NCI-H1105 treated with DMSO at 0.1 percent for 48 hours (cell line): ENCODE measurements at regions not wholly inside any gene's neighbourhood (a gene's known extent, or its start where the extent isn't known, plus 50 kb on each side); places are given as distances from the start of the nearest gene placed in this dataset.
"Not testable (repeated sequence)": the region's sequence is repeated elsewhere in the genome, so short reads cannot be mapped to it uniquely, and the experiment has no call there.

Experiments
- DNase-seq: peaks from one replicate; lab custom pipeline; 2025; lab: John Stamatoyannopoulos, UW

GRCh38 chr6:67541586-67541985 lies 1093.5 kb upstream of the ADGRB3 start:
- DNase-seq, result no peak

DNA sequence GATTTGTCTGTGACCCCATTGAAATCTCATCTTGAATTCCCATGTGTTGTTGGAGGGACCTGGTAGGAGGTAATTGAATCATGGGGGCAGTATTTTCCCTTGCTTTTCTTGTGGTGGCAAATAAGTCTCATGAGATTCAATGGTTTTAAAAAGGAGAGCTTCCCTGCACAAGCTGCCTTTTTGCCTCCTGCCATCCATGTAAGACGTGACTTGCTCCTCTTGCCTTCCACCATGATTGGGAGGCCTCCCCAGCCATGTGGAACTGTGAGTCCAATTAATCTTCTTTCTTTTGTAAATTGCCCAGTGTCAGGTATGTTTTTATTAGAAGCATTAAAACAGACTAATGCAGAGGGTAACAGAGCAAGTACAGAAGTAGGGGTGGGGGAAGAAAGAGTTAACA lies 1097.0 kb upstream of the ADGRB3 start:
- no peak for DNase-seq

- DNase-seq, result no peak
Observed at GRCh38 chr6:67535946-67536345, 1099.1 kb upstream of the ADGRB3 start.

GRCh38 chr6:67506352-67506751 lies 1128.7 kb upstream of the ADGRB3 start:
- no peak for DNase-seq

GRCh38 chr6:67501755-67502154 lies 1133.3 kb upstream of the ADGRB3 start:
- DNase-seq, result no peak

DNA sequence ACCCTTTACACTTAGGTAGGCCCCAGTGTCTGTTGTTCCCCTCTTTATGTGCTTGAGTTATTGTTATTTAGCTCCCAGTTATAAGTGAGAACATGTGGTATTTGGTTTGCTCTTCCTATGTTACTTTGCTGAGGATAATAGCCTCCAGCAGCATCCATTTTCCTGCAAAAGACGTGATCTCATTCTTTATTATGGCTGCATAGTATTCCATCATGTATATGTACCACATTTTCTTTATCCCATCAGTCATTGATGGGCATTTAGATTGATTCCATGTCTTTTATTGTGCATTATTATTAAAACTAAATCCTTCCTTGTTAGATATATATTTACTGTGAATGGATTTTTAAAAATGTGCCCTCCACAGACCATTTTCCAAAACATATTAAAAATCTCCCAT lies 1137.3 kb upstream of the ADGRB3 start:
- DNase-seq, result no peak

DNA sequence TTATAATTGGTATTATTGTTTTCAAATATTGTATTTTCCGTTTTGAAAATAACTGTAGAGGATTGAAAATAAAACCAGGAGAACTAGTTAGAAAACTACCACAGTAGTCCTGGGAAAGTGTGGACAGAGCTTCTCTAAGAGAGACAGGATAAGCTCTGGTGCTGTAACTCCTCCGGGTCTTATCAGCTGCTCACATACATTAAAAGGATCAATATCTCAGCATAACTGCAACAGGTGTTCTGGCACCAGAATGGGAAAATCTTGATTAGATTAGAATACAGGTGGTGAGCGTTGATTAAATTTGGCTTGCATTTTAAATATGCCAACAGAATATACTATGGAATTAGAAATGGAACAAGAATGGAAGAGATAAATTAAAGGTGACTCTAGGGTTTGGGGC lies 1138.9 kb upstream of the ADGRB3 start:
- peak; percentile 42 for DNase-seq

- DNase-seq, result no peak
Observed at GRCh38 chr6:67493682-67494081, 1141.4 kb upstream of the ADGRB3 start.

GRCh38 chr6:67475700-67476099 lies 1159.4 kb upstream of the ADGRB3 start:
- DNase-seq, result no peak

- DNase-seq, result no peak
Observed at GRCh38 chr6:67467341-67467740, 1167.7 kb upstream of the ADGRB3 start.

GRCh38 chr6:67462725-67463124 lies 1172.4 kb upstream of the ADGRB3 start:
- not testable (repeated sequence) for DNase-seq

DNA sequence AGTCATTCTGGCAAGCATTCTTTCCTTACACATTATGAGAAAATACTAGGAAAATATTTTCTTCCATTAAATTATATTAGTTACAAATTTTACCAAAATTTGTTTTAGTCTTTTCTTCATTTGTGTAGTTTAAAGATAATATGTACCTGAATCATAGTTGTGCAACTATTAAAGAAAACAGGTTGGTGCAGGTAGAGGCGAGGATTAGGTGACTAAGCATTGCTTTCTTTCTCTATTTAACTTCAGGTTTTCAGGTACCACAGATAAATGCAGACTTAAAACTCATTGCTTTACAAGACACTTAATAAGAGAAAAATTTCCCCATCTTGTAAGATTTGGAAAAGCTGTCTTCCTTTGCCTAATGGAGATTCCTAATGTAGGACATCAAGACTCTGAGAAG lies 1175.5 kb upstream of the ADGRB3 start:
- DNase-seq, result no peak

GRCh38 chr6:67458265-67458664 lies 1176.8 kb upstream of the ADGRB3 start:
- DNase-seq, result no peak

DNA sequence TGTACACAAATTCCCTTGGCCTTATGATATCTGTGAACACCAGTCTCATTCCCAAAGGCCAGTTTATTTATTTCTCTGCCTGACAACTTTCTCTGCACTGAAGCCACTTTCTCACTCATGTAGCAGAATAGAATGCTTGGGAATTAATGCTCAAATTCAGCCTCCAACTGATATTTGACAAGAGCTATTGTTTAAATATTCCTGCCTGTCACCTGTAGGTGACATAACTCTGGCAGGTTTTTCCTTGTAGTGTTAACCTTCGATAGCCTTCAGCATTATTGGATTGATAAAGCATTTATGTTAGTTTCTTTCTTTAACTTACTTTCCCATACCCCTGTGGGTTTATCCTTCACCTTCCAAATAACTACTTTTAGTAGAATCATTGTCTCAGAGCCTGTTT lies 1183.2 kb upstream of the ADGRB3 start:
- no peak for DNase-seq

GRCh38 chr6:67450641-67451040 lies 1184.4 kb upstream of the ADGRB3 start:
- no peak for DNase-seq

DNA sequence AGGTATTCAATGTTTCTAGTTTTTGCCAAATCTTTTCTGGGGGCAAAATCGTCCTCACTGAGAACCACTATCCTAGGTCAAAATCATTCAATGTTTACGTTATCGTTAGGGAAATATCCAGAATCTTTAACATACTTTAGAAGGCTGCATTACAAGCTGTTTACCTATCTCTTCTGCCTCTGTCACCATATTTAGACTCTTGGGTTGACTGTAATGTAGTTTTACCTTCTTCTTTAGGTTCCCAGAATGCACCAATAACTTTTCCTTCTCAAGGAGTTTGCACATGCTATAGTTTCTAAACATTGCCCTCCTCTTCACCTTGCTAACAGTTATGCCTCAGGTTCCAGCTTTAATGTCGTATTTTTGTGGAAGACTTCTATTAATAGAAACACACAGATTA lies 1185.5 kb upstream of the ADGRB3 start:
- no peak for DNase-seq

GRCh38 chr6:67433124-67433523 lies 1202.0 kb upstream of the ADGRB3 start:
- no peak for DNase-seq

DNA sequence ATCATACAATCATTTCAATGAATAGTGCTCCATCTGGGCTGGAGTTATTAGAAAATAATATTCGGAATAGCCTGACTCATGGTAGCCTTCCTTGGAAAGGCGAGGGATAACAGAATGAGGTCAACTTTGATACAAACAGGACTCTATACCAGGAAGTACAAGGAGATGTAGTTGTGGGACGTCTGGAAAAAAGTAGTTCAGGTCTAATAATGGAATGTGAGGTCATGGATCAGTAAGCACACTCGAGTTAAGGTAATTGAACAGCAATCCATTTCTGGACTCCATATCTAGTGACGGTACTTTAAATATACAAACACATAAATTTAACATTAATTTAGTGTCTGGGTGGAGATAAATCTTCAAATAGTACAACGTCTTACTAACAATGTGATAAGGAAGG lies 1204.0 kb upstream of the ADGRB3 start:
- DNase-seq, result no peak

DNA sequence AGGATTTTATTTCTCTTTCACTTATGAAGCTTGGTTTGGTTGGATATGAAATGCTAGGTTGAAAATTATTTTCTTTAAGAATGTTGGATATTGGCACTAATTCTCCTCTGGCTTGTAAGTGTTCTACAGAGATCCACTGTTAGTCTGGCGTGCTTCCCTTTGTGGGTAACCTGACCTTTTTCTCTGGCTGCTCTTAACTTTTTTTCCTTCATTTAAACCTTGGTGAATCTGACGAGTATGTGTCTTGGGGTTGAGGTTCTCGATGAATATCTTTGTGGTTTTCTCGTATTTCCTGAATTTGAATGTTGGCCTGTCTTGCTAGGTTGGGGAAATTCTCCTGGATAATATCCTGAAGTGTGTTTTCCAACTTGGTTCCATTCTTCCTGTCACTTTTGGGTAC lies 1208.4 kb upstream of the ADGRB3 start:
- not testable (repeated sequence) for DNase-seq

DNA sequence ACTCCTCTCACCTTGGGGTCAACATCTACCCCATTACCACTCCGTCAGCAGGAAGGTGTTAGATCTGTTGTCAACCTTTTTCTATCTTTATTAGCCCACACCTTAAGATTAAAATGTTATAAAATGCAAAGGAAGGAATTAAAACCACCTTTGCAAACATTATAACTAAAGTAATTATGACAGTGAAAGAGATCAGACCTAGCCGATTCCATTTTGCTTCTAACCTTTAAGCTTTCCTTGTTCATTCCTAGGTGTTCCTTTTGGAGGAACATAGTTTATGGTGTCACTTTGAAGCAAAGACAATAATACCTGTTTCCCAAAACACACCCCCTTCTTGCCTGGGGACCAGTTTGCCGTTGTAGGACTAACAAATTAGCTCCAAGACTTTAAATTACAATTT lies 1223.0 kb upstream of the ADGRB3 start:
- DNase-seq, result no peak

GRCh38 chr6:67411036-67411435 lies 1224.0 kb upstream of the ADGRB3 start:
- DNase-seq, result no peak

DNA sequence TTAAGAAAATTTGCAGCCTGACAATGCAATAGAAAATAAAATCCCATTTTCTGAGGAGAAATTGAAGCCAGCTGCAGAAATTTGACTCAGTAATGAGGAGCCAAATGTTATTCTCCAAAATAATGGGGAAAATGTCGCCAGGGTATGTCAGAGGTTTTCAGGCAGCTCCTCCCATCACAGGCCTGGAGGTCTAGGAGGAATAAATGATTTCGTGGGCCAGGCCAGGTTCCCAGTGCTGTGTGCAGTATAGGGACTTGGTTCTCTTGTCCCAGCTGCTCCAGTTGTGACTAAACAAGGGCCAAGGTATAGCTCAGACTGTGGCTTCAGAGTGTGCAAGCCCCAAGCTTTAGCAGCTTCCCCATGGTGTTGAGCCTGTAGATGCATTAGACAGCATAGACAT lies 1240.8 kb upstream of the ADGRB3 start:
- DNase-seq, result no peak

DNA sequence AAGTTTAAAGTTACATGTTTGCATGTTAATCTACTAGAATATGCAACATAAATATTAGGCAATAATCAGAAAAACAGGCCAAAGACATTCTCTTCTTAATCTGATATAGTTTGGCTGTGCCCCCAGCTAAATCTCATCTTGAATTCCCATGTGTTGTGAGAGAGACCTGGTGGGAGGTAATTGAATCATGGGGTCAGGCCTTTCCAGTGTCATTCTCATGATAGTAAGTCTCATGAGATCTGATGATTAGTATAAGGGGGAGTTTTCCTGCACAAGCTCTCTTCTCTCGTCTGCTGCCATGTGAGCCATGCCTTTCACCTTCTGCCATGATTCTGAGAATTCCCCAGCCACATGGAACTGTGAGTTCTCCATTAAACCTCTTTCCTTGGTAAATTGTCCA lies 1241.7 kb upstream of the ADGRB3 start:
- no peak for DNase-seq

DNA sequence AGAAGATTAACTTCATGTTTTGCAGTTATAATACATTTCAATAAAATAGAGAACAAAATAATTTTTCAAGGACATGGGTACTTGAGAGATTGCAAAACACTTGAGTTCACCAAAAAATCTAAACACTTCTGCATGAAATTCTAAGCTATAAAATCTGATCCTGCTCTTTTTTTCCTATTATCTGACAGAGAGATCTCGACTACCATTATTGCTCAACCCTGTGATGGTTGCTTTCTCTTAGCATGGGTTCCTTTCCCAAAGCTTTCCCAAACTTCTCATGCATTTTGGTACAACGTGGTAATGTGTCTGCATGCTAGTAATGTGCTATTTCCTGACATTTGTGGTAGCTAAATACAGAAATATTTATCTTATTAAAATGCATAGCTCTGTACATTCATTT lies 1243.1 kb upstream of the ADGRB3 start:
- no peak for DNase-seq

DNA sequence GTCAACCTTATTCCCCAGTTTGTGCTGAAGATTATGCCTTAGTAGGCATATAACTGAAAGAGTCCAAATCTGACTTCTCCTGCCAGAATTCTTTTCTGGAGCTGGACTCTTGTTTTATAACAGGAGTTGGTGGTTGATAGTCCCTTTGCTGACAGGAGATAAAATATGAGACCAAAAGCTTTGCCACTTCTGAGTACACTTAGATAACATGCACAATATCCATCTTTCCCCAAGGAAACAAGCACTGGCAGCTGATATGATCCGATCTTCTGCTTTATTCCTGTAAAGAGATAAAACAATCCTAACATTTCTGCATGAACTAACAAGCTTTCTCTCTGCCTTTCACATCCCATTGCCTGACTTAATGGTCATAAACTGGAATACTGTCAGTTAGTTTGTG lies 1265.4 kb upstream of the ADGRB3 start:
- DNase-seq, result no peak
